ENCODE measurements at regions not wholly inside any gene's neighbourhood (a gene's known extent, or its start where the extent isn't known, plus 50 kb on each side); places are given as distances from the start of the nearest gene placed in this dataset.

DNA sequence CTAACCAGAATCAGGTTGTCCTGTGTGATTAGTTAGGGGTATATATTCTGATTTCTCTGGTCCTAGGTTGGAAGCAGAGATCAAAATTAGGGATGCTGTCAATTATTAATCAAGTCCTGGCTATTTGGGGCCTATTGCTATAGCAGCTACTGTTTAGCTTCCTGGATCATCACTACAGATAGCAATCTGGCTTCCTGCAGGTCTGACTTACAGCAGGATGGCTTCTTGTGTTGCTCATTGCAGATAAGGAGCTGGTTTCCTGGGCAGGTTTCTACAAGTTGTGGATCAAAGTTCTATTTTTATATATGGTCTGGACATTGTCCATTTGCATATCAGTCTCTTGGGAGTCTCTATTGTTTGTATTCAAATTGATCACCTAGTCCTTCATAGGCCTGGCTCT lies 57.7 kb upstream of the C4orf54 start:
- TF ChIP-seq, protein P1, sequence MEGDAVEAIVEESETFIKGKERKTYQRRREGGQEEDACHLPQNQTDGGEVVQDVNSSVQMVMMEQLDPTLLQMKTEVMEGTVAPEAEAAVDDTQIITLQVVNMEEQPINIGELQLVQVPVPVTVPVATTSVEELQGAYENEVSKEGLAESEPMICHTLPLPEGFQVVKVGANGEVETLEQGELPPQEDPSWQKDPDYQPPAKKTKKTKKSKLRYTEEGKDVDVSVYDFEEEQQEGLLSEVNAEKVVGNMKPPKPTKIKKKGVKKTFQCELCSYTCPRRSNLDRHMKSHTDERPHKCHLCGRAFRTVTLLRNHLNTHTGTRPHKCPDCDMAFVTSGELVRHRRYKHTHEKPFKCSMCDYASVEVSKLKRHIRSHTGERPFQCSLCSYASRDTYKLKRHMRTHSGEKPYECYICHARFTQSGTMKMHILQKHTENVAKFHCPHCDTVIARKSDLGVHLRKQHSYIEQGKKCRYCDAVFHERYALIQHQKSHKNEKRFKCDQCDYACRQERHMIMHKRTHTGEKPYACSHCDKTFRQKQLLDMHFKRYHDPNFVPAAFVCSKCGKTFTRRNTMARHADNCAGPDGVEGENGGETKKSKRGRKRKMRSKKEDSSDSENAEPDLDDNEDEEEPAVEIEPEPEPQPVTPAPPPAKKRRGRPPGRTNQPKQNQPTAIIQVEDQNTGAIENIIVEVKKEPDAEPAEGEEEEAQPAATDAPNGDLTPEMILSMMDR (IDR thresholded peaks at IDR 0.05; ENCODE audit: insufficient read depth, low read depth, low read length, missing control alignments): no peak
- H3K4me3 ChIP-seq (ENCODE audit: low read depth, low read length): no peak overlapping the region
- no peak for DNase-seq (ENCODE audit: low read depth)

GRCh38 chr4:99714179-99714578 lies 56.6 kb upstream of the C4orf54 start:
- TF ChIP-seq, protein P1 (IDR thresholded peaks at IDR 0.05; ENCODE audit: insufficient read depth, low read depth, low read length, missing control alignments): no peak
- no peak for DNase-seq (ENCODE audit: low read depth)
- no peak overlapping the region for H3K4me3 ChIP-seq (ENCODE audit: low read depth, low read length)

GRCh38 chr4:99712530-99712929 lies 54.9 kb upstream of the C4orf54 start:
- DNase-seq (ENCODE audit: low read depth): no peak
- TF ChIP-seq, protein P1 (IDR thresholded peaks at IDR 0.05; ENCODE audit: insufficient read depth, low read depth, low read length, missing control alignments): no peak
- H3K4me3 ChIP-seq (ENCODE audit: low read depth, low read length): no peak overlapping the region

- no peak for DNase-seq (ENCODE audit: low read depth)
- TF ChIP-seq, protein P1 (IDR thresholded peaks at IDR 0.05; ENCODE audit: insufficient read depth, low read depth, low read length, missing control alignments): no peak
- no peak overlapping the region for H3K4me3 ChIP-seq (ENCODE audit: low read depth, low read length)
These were observed 54.5 kb upstream of the C4orf54 start for GRCh38 chr4:99712099-99712498.

- H3K4me3 ChIP-seq (ENCODE audit: low read depth, low read length): no peak overlapping the region
- TF ChIP-seq, protein P1 (IDR thresholded peaks at IDR 0.05; ENCODE audit: insufficient read depth, low read depth, low read length, missing control alignments): no peak
- DNase-seq (ENCODE audit: low read depth): no peak
These were observed 54.0 kb upstream of the C4orf54 start for GRCh38 chr4:99711657-99712056.

DNA sequence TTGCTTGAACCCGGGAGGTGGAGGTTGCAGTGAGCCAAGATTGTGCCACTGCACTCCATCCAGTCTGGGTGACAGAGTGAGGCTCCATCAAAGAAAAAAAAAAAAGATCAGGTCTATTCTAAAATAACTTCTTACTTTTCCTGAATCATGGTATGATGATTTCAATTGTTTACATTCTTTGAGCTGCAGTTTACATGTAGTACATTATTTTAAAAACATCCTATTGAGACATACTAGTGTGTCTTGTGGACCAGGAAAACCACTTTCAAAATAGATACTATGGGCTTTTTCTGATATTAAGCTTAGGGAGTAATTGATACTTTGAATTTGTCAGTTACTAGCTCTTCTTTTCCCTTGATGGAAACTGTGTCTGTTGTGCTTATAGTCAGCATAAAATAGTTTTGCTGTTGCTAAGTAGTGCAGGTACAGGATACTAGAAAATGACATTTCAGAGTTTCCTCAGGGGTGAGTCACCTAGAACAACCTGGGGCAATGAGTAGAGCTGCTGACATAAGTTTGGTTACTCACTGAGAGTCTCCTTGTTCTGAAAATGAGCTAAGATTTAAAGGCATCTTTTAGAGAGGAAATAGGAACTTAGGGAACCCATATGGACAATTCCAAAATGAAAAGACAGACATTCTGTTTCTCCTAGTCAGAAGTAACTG lies 53.2 kb upstream of the C4orf54 start:
- H3K4me3 ChIP-seq (ENCODE audit: low read depth, low read length): no peak overlapping the region
- TF ChIP-seq, protein P1 (IDR thresholded peaks at IDR 0.05; ENCODE audit: insufficient read depth, low read depth, low read length, missing control alignments): no peak
- DNase-seq (ENCODE audit: low read depth): no peak

- H3K4me3 ChIP-seq (ENCODE audit: low read depth, low read length): no peak overlapping the region
- no peak for DNase-seq (ENCODE audit: low read depth)
- TF ChIP-seq, protein P1 (IDR thresholded peaks at IDR 0.05; ENCODE audit: insufficient read depth, low read depth, low read length, missing control alignments): no peak
These were observed 52.4 kb upstream of the C4orf54 start for GRCh38 chr4:99710020-99710419.
